ENCODE measurements at regions not wholly inside any gene's neighbourhood (a gene's known extent, or its start where the extent isn't known, plus 50 kb on each side); places are given as distances from the start of the nearest gene placed in this dataset.
"Not testable (repeated sequence)": the region's sequence is repeated elsewhere in the genome, so short reads cannot be mapped to it uniquely, and the experiment has no call there.

DNA sequence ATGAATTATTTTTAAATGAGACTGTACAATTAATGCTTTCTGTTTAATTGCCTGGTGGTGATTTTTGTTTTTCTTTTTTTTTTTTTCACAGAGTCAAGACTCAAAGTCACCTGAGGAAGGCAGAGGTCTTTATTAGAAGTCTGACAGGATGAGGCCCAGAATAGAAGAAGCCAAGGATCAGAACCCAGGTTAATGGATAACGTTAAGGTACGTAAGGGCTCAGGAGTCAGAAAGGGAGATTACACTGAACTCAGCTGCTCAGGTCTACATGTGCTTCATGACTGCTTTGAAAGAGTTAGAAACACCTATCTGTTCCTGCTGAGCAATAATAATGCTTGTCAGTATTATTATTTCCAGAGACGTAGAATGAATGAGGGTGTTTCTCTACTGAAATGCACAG is 196.5 kb downstream of the LRATD1 start:
- DNase-seq = no peak

DNA sequence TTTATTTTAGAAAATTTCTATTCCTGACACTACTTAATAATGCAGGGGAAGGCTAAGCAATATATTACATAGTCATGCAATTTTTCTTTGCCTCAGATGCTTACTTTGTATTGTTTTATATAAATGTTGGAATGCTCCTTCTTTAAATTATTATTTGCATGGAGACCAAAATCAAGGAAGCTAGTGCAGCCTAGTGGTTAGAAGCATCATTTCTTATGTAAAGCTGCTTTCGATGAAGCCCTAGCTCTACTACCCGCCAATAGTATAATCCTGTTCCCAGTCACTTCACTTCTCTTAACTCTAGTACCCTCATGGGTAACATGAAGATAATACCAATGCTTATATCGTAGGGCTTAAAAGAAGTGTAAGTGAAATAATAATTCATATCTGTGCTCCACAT is 198.9 kb downstream of the LRATD1 start:
- no peak for DNase-seq

DNA sequence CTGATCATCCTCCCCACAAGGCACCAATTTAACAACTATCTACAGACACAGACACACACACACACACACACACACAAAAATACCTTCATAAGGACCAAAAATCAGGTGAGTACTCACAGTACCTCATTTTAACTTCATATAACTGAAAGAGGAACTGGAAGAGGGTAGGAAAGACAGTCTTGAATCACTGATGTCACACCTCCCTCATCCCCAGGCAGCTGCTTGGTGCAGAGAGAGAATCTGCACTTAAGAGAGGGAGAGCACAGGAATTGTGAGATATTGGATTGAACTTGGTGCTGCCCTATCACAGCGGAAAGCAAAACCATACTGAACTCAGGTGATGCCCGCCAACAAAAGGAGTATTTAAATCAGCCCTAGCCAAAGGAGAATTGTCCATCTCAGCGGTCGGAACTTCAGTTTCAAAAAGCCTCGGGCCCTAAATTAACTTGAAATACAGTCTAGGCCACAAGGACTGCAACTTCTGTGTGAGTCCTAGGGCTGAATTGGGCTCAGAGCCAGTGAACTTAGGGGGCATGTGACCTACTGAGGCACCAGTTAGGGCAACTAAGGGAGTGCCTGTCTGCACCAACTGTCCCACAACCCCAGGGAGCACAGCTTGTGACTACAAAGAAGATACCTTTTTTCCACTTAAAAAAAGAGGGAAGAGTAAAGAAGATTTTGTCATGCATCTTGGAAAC is 211.1 kb downstream of the LRATD1 start:
- DNase-seq = no peak

DNA sequence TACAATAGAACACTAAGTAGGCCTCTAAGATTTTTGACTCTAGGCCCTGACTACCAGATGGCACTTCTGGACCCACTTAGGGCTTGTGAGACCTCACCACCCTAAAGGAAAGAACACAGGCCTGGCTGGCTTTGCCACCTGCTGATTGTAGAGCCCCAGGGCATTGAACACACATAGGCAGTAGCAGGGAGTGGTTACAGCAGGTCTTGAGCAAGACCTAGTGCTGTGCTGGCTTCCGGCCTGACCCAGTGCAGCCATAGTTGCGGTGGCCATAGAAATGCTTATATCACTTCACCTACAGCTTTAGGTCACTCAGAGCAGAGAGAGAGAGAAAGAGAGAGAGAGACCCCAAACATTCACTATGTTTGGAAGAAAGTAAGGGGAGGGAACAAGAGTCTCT is 223.2 kb downstream of the LRATD1 start:
- DNase-seq = no peak

DNA sequence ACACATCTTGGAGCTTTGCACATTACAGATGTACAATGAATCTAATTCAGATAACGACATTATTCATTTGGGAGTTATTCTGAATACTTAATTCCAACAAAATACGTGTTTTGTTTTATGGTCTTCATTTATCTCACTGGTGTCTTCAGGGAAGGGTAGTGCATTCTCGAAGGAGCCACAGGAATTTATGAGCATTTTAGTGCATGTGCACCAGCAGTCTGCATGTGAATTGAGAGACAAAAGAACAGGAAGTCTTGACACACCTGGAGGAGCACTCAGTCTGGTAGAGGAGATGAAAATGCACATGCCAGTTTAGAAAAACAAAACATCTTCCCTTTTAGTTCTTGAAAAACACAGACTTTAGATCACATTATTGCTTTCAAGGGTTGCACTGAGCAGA is 228.7 kb downstream of the LRATD1 start:
- DNase-seq = no peak

DNA sequence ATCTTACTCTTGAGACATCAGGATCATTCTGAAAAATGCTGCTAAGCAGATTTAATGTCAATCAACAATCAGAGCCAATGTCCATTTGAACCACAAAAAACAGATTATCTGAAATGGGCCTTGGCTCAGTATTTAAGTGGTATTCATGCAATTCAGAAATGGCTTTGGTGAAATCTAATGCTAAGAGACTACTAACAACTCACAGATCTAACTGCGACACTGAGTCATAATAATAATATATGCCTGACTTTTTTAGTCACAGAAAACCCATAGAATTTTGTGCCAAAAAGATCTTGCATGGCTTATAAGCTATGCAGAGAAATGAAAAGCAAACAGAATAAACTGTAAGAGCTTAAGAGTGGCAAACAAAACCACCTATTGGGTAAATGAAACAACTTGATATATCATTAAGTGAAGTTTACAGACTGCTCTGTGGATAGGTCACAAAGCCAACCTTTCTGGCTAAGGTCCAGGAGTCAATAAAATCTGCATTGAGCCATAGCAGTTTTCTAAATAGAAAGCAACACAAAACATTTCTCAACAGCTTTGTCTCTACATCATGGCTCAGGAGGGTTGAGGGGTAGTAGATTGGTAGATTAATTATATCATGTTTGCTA is 234.3 kb downstream of the LRATD1 start:
- no peak for DNase-seq

DNA sequence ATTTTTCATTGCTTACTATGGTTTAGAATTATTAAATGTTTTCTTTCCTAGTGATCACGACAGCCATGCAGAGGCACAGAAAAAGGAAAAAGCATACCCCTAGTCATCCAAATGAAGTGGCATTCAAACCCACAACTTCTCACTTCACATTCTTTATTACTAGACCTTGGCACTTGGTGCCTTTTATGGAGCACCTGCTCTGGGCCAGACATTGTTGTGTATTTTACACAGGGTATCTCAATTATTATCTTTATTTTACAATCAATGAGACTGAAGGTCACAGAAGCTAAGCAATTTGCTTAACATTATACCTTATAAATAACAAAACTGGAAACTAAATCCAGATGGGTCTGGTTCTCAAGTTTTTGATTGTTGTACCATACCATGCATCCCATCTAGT is 235.3 kb downstream of the LRATD1 start:
- no peak for DNase-seq

DNA sequence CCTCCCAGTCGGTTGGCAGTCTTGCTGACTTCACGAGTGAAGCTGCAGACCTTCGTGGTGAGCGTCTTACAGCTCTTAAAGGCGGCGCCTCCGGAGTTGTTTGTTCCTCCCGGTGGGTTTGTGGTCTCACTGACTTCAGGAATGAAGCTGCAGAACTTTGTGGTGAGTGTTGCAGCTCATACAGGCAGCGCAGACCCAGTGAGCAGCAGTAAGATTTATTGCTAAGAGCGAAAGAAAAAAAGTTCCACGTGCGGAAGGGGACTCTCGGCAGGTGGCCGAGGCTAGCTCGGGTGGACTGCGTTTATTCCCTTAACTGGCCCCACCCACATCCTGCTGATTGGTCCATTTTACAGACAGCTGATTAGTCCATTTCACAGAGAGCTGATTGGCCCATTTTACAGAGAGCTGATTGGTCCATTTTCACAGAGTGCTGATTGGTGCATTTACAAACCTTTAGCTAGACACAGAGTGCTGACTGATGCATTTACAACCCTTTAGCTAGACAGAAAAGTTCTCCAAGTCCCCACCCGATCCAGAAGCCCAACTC is 240.3 kb downstream of the LRATD1 start:
- DNase-seq = no peak

DNA sequence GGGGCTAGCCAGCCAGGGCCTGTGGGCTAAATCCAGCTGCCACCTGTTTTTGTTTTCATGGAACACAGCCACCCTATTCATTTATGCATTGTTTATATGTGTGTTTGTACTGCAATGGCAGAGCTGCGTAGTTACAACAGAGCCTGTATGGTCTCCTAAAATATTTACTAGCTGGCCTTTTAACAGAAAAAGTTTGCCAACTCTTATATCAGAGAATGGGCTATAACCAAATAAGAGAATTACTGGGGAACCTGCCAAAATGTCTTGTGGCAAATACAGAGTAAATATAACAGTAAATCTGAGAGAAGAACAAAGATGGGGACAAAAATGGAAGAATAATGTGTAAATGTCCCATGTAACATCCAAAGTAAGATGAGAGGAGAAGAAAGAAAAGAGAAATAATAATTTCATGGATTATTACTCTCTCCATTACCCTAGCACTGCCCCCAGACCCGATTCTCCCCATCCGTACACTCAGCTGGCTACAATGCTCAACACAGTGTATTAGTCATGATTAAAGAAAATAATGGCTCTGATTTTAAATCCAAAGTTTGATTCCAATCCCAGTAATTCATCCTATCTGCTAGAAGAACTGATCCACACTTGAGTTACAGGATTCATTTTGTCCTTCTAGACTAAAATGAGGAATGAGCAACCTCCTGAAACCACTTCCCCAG is 249.3 kb downstream of the LRATD1 start:
- DNase-seq = no peak

DNA sequence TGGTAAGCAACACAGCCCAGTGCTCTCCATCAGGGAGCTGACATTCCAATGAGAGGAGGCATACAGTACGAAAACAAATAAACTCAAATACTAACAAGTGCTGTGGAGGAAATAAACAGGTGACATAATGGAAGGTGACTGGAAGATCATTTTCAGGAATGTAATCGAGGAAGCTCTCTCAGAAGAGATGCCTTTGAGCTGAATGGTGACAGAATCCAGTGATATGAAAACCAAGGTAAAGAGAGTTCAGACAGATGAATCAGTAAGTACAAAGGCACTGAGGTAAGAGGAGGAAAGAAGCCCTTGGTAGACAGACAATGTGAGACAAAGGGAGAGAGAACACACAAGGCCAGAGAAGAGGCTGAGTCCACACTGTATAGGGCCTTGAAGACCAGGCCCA is 252.1 kb downstream of the LRATD1 start:
- DNase-seq = no peak

DNA sequence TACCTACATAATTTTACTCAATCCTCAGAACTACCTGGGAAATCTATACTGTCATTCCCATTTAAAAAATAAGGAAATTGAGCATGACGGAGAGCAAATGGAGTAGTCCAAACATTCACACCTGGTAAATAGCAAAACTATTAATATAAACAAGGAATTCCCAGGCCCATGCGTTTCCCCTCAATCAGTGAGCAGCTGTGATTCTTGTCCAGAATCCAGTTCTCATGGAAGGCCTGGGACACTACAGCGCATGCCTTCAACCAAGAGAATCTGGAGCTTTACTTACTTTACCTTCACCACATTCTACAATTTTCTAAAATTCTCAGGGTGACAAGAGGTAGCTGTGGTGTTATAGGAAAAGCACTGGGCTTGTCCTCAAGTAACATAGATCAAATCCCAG is 259.0 kb downstream of the LRATD1 start:
- DNase-seq = no peak

DNA sequence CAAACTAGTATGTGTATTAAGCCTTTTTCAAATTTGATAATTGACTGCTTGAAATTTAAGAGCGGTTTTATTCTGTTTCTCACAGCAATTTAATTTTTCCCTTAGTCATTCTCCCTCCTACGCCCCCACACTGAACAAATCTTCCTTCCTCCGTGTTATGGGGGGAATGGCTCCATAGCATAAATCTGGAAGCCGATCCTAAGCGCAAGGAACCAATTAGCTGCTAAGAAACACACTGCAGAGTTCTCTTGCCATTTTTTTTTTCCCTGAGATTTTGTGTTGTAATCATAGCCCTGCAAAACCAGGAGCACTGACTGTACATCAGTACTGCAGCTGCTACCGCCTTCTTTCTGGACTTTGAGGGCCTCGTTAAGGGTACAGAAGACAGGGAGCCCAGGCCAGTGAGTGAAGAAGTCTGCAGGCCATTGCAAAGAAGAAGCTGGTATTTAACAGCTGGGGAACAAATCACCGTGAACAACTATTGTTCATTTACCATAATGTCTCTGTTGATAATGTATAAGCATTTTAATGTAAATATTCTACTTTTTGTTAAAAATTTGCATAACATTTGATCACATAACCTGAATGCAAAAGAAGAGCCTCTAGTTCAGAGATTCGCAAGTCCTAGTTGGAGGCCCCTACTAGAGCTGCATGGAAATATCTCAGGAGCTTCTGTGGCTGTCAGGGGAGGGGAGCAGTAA is 264.0 kb downstream of the LRATD1 start:
- DNase-seq = no peak

DNA sequence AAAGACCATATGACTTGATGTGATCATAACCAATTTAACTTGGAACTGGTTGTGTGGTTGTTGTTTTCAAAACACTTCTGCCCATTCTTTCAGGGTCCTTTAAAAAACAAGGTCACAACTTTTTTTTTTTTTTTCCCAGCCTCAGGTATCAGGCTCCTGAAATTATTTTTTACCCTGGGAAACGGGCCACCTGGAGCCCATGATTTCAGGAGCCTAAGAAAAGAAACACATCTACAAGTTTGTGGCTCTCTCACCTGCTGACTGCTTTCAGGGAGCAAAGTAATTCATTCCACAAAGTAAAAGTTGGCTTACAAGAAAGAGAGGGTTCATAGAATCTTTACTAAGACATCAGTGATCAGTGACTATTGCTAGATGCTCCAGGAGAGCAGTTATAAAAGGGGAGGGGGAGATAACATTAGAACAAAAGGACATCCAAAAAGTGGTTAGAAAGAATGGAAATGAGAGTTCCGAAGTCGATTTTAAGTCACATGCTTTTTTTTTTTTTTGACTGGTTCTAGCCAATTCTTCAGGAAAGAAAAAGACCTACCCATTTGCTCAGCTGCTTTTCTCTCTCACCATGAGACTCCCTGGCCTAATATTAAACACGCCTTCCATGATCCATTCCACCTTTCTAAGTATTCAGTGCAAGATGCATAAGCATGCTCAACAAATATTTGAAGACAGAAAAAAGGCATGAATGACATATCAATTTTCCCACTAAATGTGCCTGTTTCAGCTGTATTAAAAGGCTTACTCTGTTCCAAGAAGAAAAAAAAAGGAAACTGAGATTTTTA is 267.3 kb downstream of the LRATD1 start:
- DNase-seq = no peak

DNA sequence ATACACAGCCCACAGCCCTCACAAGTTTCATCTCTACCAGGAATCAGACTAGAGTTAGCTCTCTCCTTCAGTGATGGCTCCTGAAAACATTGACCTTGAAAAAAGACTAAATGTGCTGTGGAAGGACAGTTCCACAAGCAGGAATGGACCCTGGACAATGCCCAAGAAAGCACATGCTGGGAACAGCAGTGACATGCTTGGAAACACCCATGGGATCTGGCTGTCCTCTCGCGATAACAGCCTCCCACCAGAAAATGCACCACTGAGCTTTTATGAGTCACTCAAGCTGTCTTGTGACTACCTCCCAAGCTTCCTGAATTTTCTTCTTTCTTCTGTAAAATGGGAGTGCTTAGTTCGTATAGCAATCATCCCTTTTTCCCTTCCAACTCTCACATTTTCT is 269.2 kb downstream of the LRATD1 start:
- DNase-seq = no peak

DNA sequence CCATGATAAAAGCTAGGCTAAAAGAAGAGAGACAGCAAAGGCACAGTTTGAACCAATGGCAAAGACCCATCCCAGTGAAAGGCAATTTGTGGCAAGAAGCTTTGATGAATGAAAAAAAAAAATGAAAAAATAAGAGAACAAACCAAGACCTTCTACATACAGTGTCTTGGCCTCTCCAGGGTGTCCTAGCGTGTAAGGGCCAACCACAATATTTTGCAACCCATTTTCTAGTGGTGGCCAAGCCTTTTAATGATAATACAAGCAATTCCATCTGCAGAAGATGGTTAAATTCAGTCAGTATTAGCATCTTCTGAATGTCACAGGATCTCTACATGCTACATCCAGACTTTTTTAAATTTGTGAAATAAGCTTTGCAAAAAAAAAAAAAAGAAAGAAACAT is 270.4 kb downstream of the LRATD1 start:
- no peak for DNase-seq

DNA sequence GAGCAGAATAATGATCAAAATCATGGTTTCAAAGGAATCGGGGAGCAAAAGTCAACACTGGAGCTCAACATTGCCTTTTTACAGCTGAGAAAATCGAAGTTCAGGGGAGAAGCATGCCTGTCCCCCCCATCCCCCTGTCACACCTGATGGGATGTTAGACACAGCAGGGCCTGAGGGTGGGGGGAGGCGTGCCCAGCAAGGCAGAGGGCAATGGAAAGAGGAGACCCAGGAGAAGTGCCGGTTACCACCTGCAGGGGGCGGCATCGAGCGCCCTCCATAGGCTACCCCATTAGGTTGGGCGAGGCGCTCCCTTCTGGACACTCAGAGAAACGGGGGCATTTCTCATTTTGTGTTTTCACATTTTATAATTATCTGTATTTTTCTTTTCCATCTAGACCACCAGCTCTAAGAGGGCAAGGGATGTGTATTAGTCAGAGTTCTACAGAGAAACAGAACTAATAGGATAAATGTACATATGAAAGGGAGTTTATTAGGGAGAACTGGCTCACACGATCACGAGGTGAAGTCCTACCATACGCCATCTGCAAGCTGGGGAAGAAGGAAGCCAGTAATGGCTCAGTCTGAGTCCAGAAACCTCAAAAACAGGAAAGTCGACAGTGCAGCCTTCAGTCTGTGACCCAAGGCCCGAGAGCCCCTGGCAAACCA is 271.3 kb downstream of the LRATD1 start:
- peak; percentile 55 for DNase-seq

DNA sequence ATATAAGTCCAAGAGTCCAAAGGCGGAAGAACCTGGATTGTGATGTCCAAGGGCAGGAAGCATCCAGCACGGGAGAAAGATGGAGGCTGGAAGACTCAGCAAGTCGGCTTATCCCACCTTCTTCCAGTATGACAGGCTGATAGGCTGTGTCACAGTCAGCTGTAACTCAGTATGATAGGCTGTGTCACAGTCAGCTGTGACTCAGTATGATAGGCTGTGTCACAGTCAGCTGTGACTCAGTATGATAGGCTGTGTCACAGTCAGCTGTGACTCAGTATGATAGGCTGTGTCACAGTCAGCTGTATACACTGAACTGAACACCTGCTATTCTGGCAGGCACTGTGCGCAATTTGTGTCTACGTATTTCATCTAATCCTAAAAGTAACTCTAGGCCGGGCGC is 271.9 kb downstream of the LRATD1 start:
- not testable (repeated sequence) for DNase-seq

DNA sequence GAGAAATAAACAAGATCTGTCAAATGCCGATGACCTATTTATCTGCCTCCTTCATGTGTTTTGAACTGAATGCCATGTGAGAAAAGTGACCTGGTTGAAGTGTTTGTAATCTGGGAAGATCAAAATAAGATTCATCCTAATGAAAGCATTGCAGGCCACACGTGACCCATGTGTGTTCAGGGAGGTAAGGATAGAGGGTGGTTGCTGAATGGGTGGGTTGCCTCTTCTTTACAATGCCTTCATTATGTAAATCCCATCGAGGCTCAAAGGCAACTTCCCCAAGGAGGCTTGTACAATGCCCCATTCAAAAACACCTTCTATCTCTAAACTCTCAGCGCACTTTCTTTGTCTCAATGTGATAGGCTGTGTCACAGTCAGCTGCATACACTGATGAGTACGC is 273.1 kb downstream of the LRATD1 start:
- no peak for DNase-seq

DNA sequence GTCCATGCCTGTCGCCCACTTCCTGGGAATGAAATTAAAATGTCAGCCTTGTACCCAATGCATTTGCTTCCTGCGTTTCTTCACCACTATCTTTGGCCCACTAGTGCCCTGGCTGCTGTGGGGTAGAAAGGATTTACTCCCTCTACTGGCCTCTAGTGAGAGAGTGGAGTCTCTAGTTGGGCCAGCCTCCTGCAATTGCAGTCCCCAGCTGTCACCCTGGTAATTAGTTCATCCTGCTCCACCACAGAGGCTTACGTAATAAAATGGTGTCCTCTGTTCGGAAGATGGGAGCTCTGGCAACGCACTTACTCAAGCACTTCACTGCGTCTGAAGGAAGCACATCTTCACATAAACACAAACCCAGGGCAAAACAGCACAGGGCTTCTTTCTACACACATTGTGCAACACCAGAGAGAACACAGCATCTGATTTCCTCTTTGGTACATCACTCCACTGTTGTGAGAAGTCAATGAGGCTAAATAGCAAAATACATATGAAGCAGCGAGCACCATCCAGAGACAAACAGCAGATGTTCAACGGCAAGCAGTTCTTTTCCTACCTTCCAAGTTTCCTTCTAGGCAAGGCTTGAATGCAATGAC is 274.6 kb downstream of the LRATD1 start:
- no peak for DNase-seq

DNA sequence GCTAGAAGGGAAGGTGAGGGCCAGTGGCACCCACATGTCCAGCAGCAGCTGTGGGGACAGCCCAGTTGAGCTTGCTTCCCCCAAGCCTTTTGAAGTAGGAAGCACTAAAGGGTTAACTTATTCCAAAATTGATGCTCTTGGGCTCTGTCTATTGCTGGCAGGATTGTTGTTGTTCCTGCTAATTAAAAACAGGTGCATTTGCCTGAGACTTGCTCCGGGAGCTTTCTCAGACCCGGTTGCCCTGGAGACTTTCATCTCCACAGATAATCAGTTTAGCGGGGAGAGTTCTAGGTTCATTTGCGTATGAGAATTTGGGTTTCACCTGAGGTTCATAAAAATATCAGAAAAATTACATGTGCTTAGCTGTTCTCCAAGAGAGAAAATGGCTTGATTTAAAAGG is 277.3 kb downstream of the LRATD1 start:
- no peak for DNase-seq

DNA sequence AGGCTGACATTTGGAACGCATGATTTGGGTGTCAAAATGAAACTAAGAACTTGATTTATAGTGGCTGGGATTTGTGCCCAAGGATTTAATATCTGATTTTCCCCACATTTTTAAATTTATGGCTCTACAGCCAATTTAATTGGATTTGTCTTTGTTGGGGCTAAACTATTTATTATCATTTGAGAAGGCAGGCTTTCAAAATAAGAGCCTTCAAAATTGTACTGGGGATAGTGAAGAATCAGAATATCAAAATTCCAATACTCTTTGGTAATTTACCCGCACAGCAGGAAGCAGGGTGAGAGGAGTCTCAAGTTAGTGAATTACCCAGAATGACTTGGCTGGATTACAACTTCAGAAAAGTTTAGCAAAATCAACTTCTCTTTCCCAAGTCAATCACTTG is 278.1 kb downstream of the LRATD1 start:
- no peak for DNase-seq

DNA sequence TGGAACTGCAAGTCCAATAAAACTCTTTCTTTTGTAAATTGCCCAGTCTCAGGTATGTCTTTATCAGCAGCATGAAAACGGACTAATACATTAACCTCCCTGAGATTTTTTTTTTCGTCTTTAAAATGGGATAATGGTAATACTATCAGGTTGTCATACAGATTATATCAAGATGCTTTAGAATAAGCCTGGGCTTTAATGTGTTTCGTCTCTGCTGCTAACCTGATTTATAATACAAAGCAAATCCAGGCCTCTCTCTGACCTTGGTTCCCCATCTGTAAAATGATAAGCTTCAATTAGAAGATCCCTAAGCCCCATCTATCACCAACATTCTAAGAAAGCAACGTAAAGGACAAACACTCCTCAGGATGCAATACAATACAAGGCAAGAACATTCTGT is 283.5 kb downstream of the LRATD1 start:
- DNase-seq = no peak
